ENCODE measurements at regions not wholly inside any gene's neighbourhood (a gene's known extent, or its start where the extent isn't known, plus 50 kb on each side); places are given as distances from the start of the nearest gene placed in this dataset.

DNA sequence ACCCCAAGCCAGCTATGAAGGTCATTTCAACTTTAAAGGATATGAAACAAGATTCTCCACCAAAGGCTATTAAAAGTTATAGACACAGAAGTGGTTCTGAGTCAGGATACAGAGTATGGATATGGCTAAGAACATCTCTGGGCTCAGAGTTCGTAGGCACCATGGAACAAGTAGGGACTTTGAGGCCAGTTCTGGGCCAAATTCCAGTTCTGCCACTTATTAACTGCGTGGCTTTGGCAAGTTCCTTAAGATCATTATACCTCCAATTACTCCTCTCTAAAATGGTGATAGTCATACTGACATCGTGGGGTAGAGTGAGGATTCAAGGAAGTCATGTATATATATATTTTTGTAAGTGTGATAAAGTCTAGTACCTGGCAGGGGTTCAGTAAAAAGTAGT, 105.8 kb upstream of the NFE2L3 start:
- Histone ChIP-seq H3K4me2 (ENCODE audit: low read length) (no peak overlapping the region), H2AFZ (ENCODE audit: low read depth, low read length) (no peak overlapping the region), H3K4me3 (ENCODE audit: low read length) (no peak overlapping the region), H3K9me3 (ENCODE audit: low read length) (no peaks in the 10 kb centered on the region), H3F3A (ENCODE audit: insufficient read depth, low read length, poor library complexity, severe bottlenecking) (no peaks in the 10 kb centered on the region), H3K27ac (ENCODE audit: low read length) (no peak overlapping the region), H3K79me2 (replicated peaks; ENCODE audit: insufficient read depth, low read length) (no peaks in the 10 kb centered on the region), H3K9ac (ENCODE audit: low read length) (no peak overlapping the region), H3K9me2 (ENCODE audit: insufficient read depth, low read length) (no peaks in the 10 kb centered on the region), H4K20me1 (ENCODE audit: insufficient read depth) (no peaks in the 10 kb centered on the region), H3K27me3 (ENCODE audit: insufficient read depth, low read depth, low read length) (no peaks in the 10 kb centered on the region), H3K36me3 (ENCODE audit: insufficient read depth, low read length) (no peaks in the 10 kb centered on the region)
- TF ChIP-seq MXI1 (conservative IDR thresholded peaks at IDR 0.05; ENCODE audit: poor library complexity, severe bottlenecking) (no peak), EZH2 (IDR thresholded peaks at IDR 0.05; ENCODE audit: borderline replicate concordance, insufficient read depth, low read length, poor library complexity, severe bottlenecking) (no peak), REST (IDR thresholded peaks at IDR 0.05; ENCODE audit: borderline replicate concordance) (no peak), POLR2AphosphoS5 (IDR thresholded peaks at IDR 0.05) (no peak), TAF1 (IDR thresholded peaks at IDR 0.05; ENCODE audit: low read depth) (no peak), EP300 (conservative IDR thresholded peaks at IDR 0.05; ENCODE audit: poor library complexity, severe bottlenecking) (no peak), CTCF (IDR thresholded peaks at IDR 0.05; ENCODE audit: poor library complexity, severe bottlenecking) (no peak), RAD21 (conservative IDR thresholded peaks at IDR 0.05) (no peak), SMC3 (conservative IDR thresholded peaks at IDR 0.05; ENCODE audit: poor library complexity) (no peak)

DNA sequence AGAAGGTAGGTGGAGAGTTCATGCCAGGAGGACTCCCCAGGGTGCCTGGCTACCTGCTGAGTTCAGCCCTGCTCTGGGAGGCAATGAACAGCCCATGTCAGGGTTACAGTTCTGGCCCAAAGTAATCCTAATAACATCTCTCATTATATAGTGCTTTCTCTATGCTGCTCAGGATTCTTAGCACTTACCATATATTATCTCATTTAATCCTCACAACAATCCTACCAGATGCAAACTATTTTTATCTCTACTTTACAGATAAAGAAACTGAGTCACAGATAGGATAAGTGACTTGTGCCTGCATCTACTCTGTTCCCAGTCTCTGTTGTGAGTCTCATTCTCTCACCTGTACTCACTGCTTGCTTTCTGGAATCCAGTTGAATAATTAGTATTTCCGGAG, 105.1 kb upstream of the NFE2L3 start:
- H3K4me2 ChIP-seq (ENCODE audit: low read length), result no peak overlapping the region
- no peaks in the 10 kb centered on the region for H3K36me3 ChIP-seq (ENCODE audit: insufficient read depth, low read length)
- H3K9ac ChIP-seq (ENCODE audit: low read length), result no peak overlapping the region
- no peaks in the 10 kb centered on the region for H4K20me1 ChIP-seq (ENCODE audit: insufficient read depth)
- peaks cover 3% of the 10 kb centered on the region for H3K9me3 ChIP-seq (ENCODE audit: low read length)
- no peaks in the 10 kb centered on the region for H3K27me3 ChIP-seq (ENCODE audit: insufficient read depth, low read depth, low read length)
- H3K4me3 ChIP-seq (ENCODE audit: low read length), result no peak overlapping the region
- no peak overlapping the region for H2AFZ ChIP-seq (ENCODE audit: low read depth, low read length)
- no peak overlapping the region for H3K27ac ChIP-seq (ENCODE audit: low read length)
- no peaks in the 10 kb centered on the region for H3K9me2 ChIP-seq (ENCODE audit: insufficient read depth, low read length)
- H3F3A ChIP-seq (ENCODE audit: insufficient read depth, low read length, poor library complexity, severe bottlenecking), result no peaks in the 10 kb centered on the region
- H3K79me2 ChIP-seq (replicated peaks; ENCODE audit: insufficient read depth, low read length), result no peaks in the 10 kb centered on the region
- TF ChIP-seq REST (IDR thresholded peaks at IDR 0.05; ENCODE audit: borderline replicate concordance) (no peak), TAF1 (IDR thresholded peaks at IDR 0.05; ENCODE audit: low read depth) (no peak), CTCF (IDR thresholded peaks at IDR 0.05; ENCODE audit: poor library complexity, severe bottlenecking) (no peak), RAD21 (conservative IDR thresholded peaks at IDR 0.05) (no peak), EP300 (conservative IDR thresholded peaks at IDR 0.05; ENCODE audit: poor library complexity, severe bottlenecking) (no peak), EZH2 (IDR thresholded peaks at IDR 0.05; ENCODE audit: borderline replicate concordance, insufficient read depth, low read length, poor library complexity, severe bottlenecking) (no peak), POLR2AphosphoS5 (IDR thresholded peaks at IDR 0.05) (no peak), MXI1 (conservative IDR thresholded peaks at IDR 0.05; ENCODE audit: poor library complexity, severe bottlenecking) (no peak), SMC3 (conservative IDR thresholded peaks at IDR 0.05; ENCODE audit: poor library complexity) (no peak)

All from neural cell (in vitro differentiated cells).